H1 (cell line): ENCODE measurements at regions not wholly inside any gene's neighbourhood (a gene's known extent, or its start where the extent isn't known, plus 50 kb on each side); places are given as distances from the start of the nearest gene placed in this dataset.

Experiments used
- CTCF ChIA-PET: fragments of 300-600 bp; sonication (Branson Sonifier 250); formaldehyde crosslinking; loops from one replicate; lab custom pipeline; 2021; ENCODE audit not compliant: partially characterized antibody; lab: Charles Lee
- POLR2A ChIA-PET: fragments of 300-600 bp; sonication (Branson Sonifier 250); formaldehyde crosslinking; loops from one replicate; lab custom pipeline; 2021; ENCODE audit warnings: inconsistent platforms; ENCODE audit not compliant: partially characterized antibody; lab: Charles Lee
- DNase-seq, 2 experiments: peaks; one replicate each; pipeline versions ENCODE4 v3.0.0 to v3.0.0-alpha.2; 2010 to 2022; ENCODE audit warnings: low spot score in 2 of 2, low read depth in 1 of 2, mixed read lengths in 1 of 2
- FAIRE-seq: peaks from 2 replicates; lab custom pipeline; 2011; peaks lifted over from hg19 to GRCh38; lab: Jason Lieb, UNC
- H2AFZ ChIP-seq: 2 replicates; pipeline ENCODE4 v1.8.1; 2012; ENCODE audit warnings: low read length, inconsistent platforms
- H2AK5ac ChIP-seq: 2 replicates; pipeline ENCODE4 v1.6.1; 2013; ENCODE audit warnings: low read depth, low read length
- H2BK120ac ChIP-seq: replicated peaks from 2 replicates; pipeline ENCODE3; 2013; ENCODE audit warnings: low read depth, low read length, inconsistent platforms
- H2BK12ac ChIP-seq: 2 replicates; pipeline ENCODE4 v1.6.1; 2013; ENCODE audit warnings: low read depth, low read length
- H2BK15ac ChIP-seq: 2 replicates; pipeline ENCODE4 v1.6.1; 2013; ENCODE audit warnings: low read length
- H2BK20ac ChIP-seq: 2 replicates; pipeline ENCODE4 v1.6.1; 2013; ENCODE audit warnings: low read length
- H2BK5ac ChIP-seq: 2 replicates; pipeline ENCODE4 v1.6.1; 2013; ENCODE audit warnings: low read depth, low read length
- H3K14ac ChIP-seq: 2 replicates; pipeline ENCODE4 v1.6.1; 2013; ENCODE audit warnings: inconsistent platforms; ENCODE audit not compliant: insufficient read length
- H3K18ac ChIP-seq: 2 replicates; pipeline ENCODE4 v1.6.1; 2013; ENCODE audit warnings: low read length; ENCODE audit errors: extremely low read depth
- H3K23ac ChIP-seq: 2 replicates; pipeline ENCODE4 v1.6.1; 2013; ENCODE audit warnings: inconsistent platforms; ENCODE audit not compliant: insufficient read length
- H3K23me2 ChIP-seq: 2 replicates; pipeline ENCODE4 v1.6.1; 2013; ENCODE audit warnings: low read depth, low read length
- H3K27ac ChIP-seq: 2 replicates; pipeline ENCODE4 v1.6.1; 2011; ENCODE audit warnings: low read depth, low read length, inconsistent platforms
- H3K27me3 ChIP-seq, 4 experiments: replicated peaks in 1 of 4; 1 replicate in 1 of 4; 2 replicates in 3 of 4; pipeline versions ENCODE4 v1.6.1 to v1.8.1; 2011 to 2013; ENCODE audit warnings: low read length in 3 of 4, mild to moderate bottlenecking in 3 of 4, inconsistent platforms in 2 of 4, mixed read lengths in 2 of 4, moderate library complexity in 1 of 4; ENCODE audit not compliant: control insufficient read depth in 3 of 4, insufficient read depth in 3 of 4; ENCODE audit errors: extremely low read depth in 1 of 4
- H3K36me3 ChIP-seq, 4 experiments: 2 replicates each; pipeline versions ENCODE4 v1.6.1 to v1.8.1; 2011 to 2013; ENCODE audit warnings: mild to moderate bottlenecking in 4 of 4, low read length in 3 of 4, moderate library complexity in 2 of 4, control low read depth in 1 of 4, inconsistent platforms in 1 of 4; ENCODE audit not compliant: insufficient read depth in 4 of 4, control insufficient read depth in 2 of 4
- H3K4ac ChIP-seq: replicated peaks from 2 replicates; pipeline ENCODE3; 2013; ENCODE audit warnings: low read length, low read depth, mixed read lengths, inconsistent platforms; ENCODE audit not compliant: insufficient read length
- H3K4me1 ChIP-seq, 4 experiments: replicated peaks in 1 of 4; 1 replicate in 1 of 4; 2 replicates in 3 of 4; pipeline versions ENCODE4 v1.6.1 to v1.8.1; 2011 to 2013; ENCODE audit warnings: low read length in 3 of 4, inconsistent platforms in 2 of 4, mixed read lengths in 1 of 4; ENCODE audit not compliant: insufficient read depth in 4 of 4, control insufficient read depth in 3 of 4
- H3K4me2 ChIP-seq, 2 experiments: 2 replicates each; pipeline versions ENCODE4 v1.6.1 to v1.8.1; 2011 to 2013; ENCODE audit warnings: low read depth in 2 of 2, low read length in 2 of 2, control low read depth in 1 of 2, inconsistent platforms in 1 of 2, mild to moderate bottlenecking in 1 of 2; ENCODE audit not compliant: insufficient read depth in 1 of 2
- H3K4me3 ChIP-seq, 4 experiments: fragments of 200-600, 300-600 bp in 1 of 4; sonication (generic), shearing (Covaris generic), sonication (Bioruptor Twin) in 1 of 4; 2 replicates each; pipeline versions ENCODE4 v1.5.1 to v1.8.1; 2011 to 2016; ENCODE audit warnings: low read length in 4 of 4, low read depth in 3 of 4, control low read depth in 2 of 4, inconsistent platforms in 2 of 4, mild to moderate bottlenecking in 2 of 4, mixed read lengths in 1 of 4, moderate library complexity in 1 of 4; ENCODE audit not compliant: insufficient read depth in 2 of 4; ENCODE audit errors: extremely low read depth in 1 of 4
- H3K56ac ChIP-seq: replicated peaks from 2 replicates; pipeline ENCODE3; 2013; ENCODE audit warnings: low read depth, mild to moderate bottlenecking, mixed read lengths, low read length, inconsistent platforms; ENCODE audit not compliant: insufficient read length
- H3K79me1 ChIP-seq: 2 replicates; pipeline ENCODE4 v1.6.1; 2013; ENCODE audit warnings: low read depth, low read length, control low read depth
- H3K79me2 ChIP-seq, 2 experiments: 2 replicates each; pipeline versions ENCODE4 v1.6.1 to v1.8.1; 2012 to 2013; ENCODE audit warnings: low read length in 2 of 2, mild to moderate bottlenecking in 2 of 2, inconsistent platforms in 1 of 2; ENCODE audit not compliant: insufficient read depth in 2 of 2, control insufficient read depth in 1 of 2
- H3K9ac ChIP-seq, 4 experiments: replicated peaks in 1 of 4; 1 replicate in 1 of 4; 2 replicates in 3 of 4; pipeline versions ENCODE4 v1.6.1 to v1.8.1; 2011 to 2013; ENCODE audit warnings: low read depth in 3 of 4, low read length in 3 of 4, control low read depth in 2 of 4, mild to moderate bottlenecking in 2 of 4, moderate library complexity in 2 of 4, inconsistent platforms in 1 of 4; ENCODE audit errors: extremely low read depth in 1 of 4
- H3K9me3 ChIP-seq, 2 experiments: 2 replicates each; pipeline versions ENCODE4 v1.6.1 to v1.8.1; 2012 to 2013; ENCODE audit warnings: mild to moderate bottlenecking in 2 of 2, moderate library complexity in 2 of 2, control low read depth in 1 of 2, inconsistent platforms in 1 of 2, low read depth in 1 of 2, low read length in 1 of 2, mixed read lengths in 1 of 2; ENCODE audit not compliant: insufficient read depth in 2 of 2
- H4K20me1 ChIP-seq, 2 experiments: replicated peaks in 1 of 2; 2 replicates each; pipeline versions ENCODE3 to v1.8.1; 2011 to 2013; ENCODE audit warnings: inconsistent platforms in 2 of 2, low read length in 2 of 2, mild to moderate bottlenecking in 1 of 2; ENCODE audit not compliant: insufficient read depth in 2 of 2, control insufficient read depth in 1 of 2
- H4K5ac ChIP-seq: 2 replicates; pipeline ENCODE4 v1.6.1; 2013; ENCODE audit warnings: low read length, low read depth, mixed read lengths, inconsistent platforms; ENCODE audit not compliant: insufficient read length
- H4K8ac ChIP-seq: 2 replicates; pipeline ENCODE4 v1.8.0; 2013; ENCODE audit warnings: mild to moderate bottlenecking, moderate library complexity, low read length, inconsistent platforms; ENCODE audit not compliant: insufficient read depth; ENCODE audit errors: extremely low read depth
- H4K91ac ChIP-seq: replicated peaks from 2 replicates; pipeline ENCODE3; 2013; ENCODE audit warnings: low read length, mixed read lengths, inconsistent platforms; ENCODE audit not compliant: insufficient read length
- CBX5 ChIP-seq: fragments of 300-800, 300-1000 bp; sonication (generic); IDR thresholded peaks from 2 replicates; pipeline ENCODE4 v1.7.1; 2016; ENCODE audit warnings: antibody characterized with exemption, low read length, low read depth
- CHD1 ChIP-seq: IDR thresholded peaks from 2 replicates; pipeline ENCODE4 v1.6.1; 2012; ENCODE audit warnings: low read depth, low read length, improper control_type of control experiment
- CHD2 ChIP-seq: IDR thresholded peaks from 2 replicates; pipeline ENCODE4 v1.6.1; 2012; ENCODE audit warnings: low read length, improper control_type of control experiment
- EP300 ChIP-seq, 2 experiments: IDR thresholded peaks; 1 replicate in 1 of 2; 2 replicates in 1 of 2; pipeline ENCODE4 v1.6.1; 2011 to 2012; ENCODE audit warnings: low read depth in 2 of 2, low read length in 2 of 2, mild to moderate bottlenecking in 2 of 2, borderline replicate concordance in 1 of 2, inconsistent platforms in 1 of 2, moderate library complexity in 1 of 2
- NANOG ChIP-seq: IDR thresholded peaks from 2 replicates; pipeline ENCODE4 v1.6.1; 2011; ENCODE audit warnings: low read length, low read depth, mild to moderate bottlenecking, inconsistent platforms; ENCODE audit not compliant: insufficient read depth, poor library complexity, severe bottlenecking
- POLR2A ChIP-seq, 2 experiments: IDR thresholded peaks; 1 replicate in 1 of 2; 2 replicates in 1 of 2; pipeline ENCODE4 v1.6.1; 2011; ENCODE audit warnings: low read depth in 2 of 2, low read length in 2 of 2, mild to moderate bottlenecking in 2 of 2; ENCODE audit errors: control extremely low read depth in 1 of 2
- POLR2AphosphoS5 ChIP-seq: IDR thresholded peaks from 2 replicates; pipeline ENCODE4 v1.6.1; 2011; ENCODE audit warnings: low read depth, low read length
- RNF2 ChIP-seq: fragments of 200-900, 300-1000 bp; sonication (generic); IDR thresholded peaks from 2 replicates; pipeline ENCODE4 v1.7.1; 2016; ENCODE audit warnings: borderline replicate concordance, low read depth, mild to moderate bottlenecking, antibody characterized with exemption, low read length; ENCODE audit not compliant: poor library complexity, severe bottlenecking; ENCODE audit errors: missing control alignments
- SP2 ChIP-seq: IDR thresholded peaks from 2 replicates; pipeline ENCODE4 v1.6.1; 2012; ENCODE audit warnings: mild to moderate bottlenecking, low read length, inconsistent platforms
- SP4 ChIP-seq: IDR thresholded peaks from 2 replicates; pipeline ENCODE4 v1.6.1; 2012; ENCODE audit warnings: low read length, inconsistent platforms
- TAF1 ChIP-seq: IDR thresholded peaks from 2 replicates; pipeline ENCODE4 v1.6.1; 2011; ENCODE audit warnings: mild to moderate bottlenecking, low read depth, low read length
- TEAD4 ChIP-seq: IDR thresholded peaks from 2 replicates; pipeline ENCODE4 v1.6.1; 2012; ENCODE audit warnings: low read depth, low read length, inconsistent platforms, mixed read lengths
- WGBS, 2 experiments: shearing (Covaris generic) in 1 of 2; methylation state at CpG; one replicate each; pipeline versions ENCODE4 v1.1.6 to v1.1.7; 2013 to 2015; ENCODE audit warnings: low lambda C conversion rate in 2 of 2, mixed read lengths in 2 of 2, inconsistent platforms in 1 of 2, low coverage in 1 of 2, missing lambda C conversion rate in 1 of 2; ENCODE audit not compliant: insufficient replicate concordance in 2 of 2, insufficient coverage in 1 of 2, insufficient read length in 1 of 2; ENCODE audit errors: extremely low coverage in 1 of 2, missing lambda C conversion rate in 1 of 2; 5-methylcytosine and 5-hydroxymethylcytosine counted together
- TF ChIP-seq, protein P1 (sequence below): IDR thresholded peaks from 2 replicates; pipeline ENCODE4 v1.6.1; 2011; ENCODE audit warnings: low read depth, mild to moderate bottlenecking, low read length; ENCODE audit not compliant: insufficient read depth
- TF ChIP-seq, protein P2 (sequence below): IDR thresholded peaks from 2 replicates; pipeline ENCODE4 v1.6.1; 2011; ENCODE audit warnings: low read length, improper control_type of control experiment

DNA sequence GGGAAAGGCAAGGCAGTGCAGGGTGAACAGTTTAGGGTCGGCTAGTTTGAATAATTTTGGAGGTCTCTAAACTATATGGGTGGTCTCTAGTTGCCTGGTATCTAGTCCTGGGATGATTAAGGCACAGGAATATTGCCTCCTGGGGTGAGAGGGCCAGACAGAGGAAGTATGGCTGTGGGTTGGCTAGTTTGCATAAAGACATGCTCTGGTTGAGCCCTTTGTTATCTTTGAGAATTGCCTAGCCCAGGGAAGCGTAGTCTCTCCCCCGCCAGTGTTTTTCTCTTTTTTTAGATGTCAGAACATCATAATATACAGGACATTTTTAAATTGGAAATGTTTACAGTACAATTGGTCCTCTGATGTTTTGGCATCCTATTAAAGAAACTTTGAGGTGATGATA, 163.5 kb downstream of the PWWP3B start:
- H3K56ac ChIP-seq, result no peak overlapping the region
- POLR2A ChIA-PET, result no interaction called here
- DNase-seq (no peak), FAIRE-seq (no peak)
- no peak overlapping the region for H3K14ac ChIP-seq
- no peaks in the 10 kb centered on the region for H3K79me1 ChIP-seq
- CTCF ChIA-PET, result no interaction called here
- H4K91ac ChIP-seq, result no peak overlapping the region
- no peak overlapping the region for H3K23ac ChIP-seq
- no peak overlapping the region for H2BK12ac ChIP-seq
- H2BK5ac ChIP-seq, result no peak overlapping the region
- no peak overlapping the region for H2AK5ac ChIP-seq
- no peaks in the 10 kb centered on the region for H4K20me1 ChIP-seq
- no peak overlapping the region for H3K4me3 ChIP-seq
- H2AFZ ChIP-seq, result no peak overlapping the region
- no peaks in the 10 kb centered on the region for H3K79me2 ChIP-seq
- WGBS, 2 experiments, result 85% methylated on average over 3 of the region's 3 CpGs; no CpG with 5 or more reads in 1 of the 2 experiments
- H4K8ac ChIP-seq, result no peak overlapping the region
- no peaks in the 10 kb centered on the region for H3K4me1 ChIP-seq
- no peak overlapping the region for H3K27ac ChIP-seq
- no peak overlapping the region for H4K5ac ChIP-seq
- no peak overlapping the region for H2BK120ac ChIP-seq
- H3K27me3 ChIP-seq, result no peaks in the 10 kb centered on the region
- no peak overlapping the region for H2BK15ac ChIP-seq
- H3K9ac ChIP-seq, result no peak overlapping the region
- no peak overlapping the region for H3K4ac ChIP-seq
- no peaks in the 10 kb centered on the region for H3K36me3 ChIP-seq
- no peak overlapping the region for H3K18ac ChIP-seq
- H3K23me2 ChIP-seq, result no peaks in the 10 kb centered on the region
- peaks cover 0 to 28% of the 10 kb centered on the region in 2 experiments; a peak in 1 of 4 replicates for H3K9me3 ChIP-seq
- H3K4me2 ChIP-seq, result no peak overlapping the region
- no peak overlapping the region for H2BK20ac ChIP-seq
- TF ChIP-seq TAF1 (no peak), POLR2AphosphoS5 (no peak), NANOG (no peak), SP2 (no peak), CBX5 (no peak), SP4 (no peak), TEAD4 (no peak), CHD1 (no peak), CHD2 (no peak), POLR2A (IDR thresholded peaks at IDR 0.05; ENCODE audit: control extremely low read depth in 1 of 2, low read depth in 2 of 2, low read length in 2 of 2) (no peak), RNF2 (no peak), EP300 (IDR thresholded peaks at IDR 0.05; ENCODE audit: borderline replicate concordance in 1 of 2, low read depth in 2 of 2, low read length in 2 of 2) (no peak)
- TF ChIP-seq, protein P1, sequence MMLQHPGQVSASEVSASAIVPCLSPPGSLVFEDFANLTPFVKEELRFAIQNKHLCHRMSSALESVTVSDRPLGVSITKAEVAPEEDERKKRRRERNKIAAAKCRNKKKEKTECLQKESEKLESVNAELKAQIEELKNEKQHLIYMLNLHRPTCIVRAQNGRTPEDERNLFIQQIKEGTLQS, result no peak
- TF ChIP-seq, protein P2, sequence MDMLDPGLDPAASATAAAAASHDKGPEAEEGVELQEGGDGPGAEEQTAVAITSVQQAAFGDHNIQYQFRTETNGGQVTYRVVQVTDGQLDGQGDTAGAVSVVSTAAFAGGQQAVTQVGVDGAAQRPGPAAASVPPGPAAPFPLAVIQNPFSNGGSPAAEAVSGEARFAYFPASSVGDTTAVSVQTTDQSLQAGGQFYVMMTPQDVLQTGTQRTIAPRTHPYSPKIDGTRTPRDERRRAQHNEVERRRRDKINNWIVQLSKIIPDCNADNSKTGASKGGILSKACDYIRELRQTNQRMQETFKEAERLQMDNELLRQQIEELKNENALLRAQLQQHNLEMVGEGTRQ, result no peak
